NCI-H1436 treated with DMSO at 0.1 percent for 48 hours (cell line): ENCODE measurements at regions not wholly inside any gene's neighbourhood (a gene's known extent, or its start where the extent isn't known, plus 50 kb on each side); places are given as distances from the start of the nearest gene placed in this dataset.

ENCODE experiments used
- DNase-seq: peaks from one replicate; lab custom pipeline; 2025; lab: John Stamatoyannopoulos, UW

DNA sequence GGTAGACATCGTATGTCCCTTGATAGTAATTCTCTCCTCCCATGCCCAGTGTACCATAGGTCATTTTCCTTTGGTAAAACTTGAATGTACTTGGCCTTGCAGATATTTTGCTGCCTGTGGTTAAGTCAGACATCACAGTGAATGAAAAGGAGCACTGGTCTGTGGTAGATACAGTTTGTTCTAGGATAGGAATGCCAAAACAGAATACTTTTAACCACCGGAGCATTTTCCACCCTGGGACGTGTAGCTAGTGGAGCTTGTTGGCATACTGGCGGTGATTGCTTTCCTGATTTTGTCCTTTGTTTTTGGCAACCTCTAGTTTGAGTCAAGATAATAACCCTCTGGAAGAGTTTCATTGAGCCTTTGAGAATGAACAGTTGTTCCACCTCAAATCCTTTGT is 92.0 kb upstream of the BMPER start:
- no peak for DNase-seq

DNA sequence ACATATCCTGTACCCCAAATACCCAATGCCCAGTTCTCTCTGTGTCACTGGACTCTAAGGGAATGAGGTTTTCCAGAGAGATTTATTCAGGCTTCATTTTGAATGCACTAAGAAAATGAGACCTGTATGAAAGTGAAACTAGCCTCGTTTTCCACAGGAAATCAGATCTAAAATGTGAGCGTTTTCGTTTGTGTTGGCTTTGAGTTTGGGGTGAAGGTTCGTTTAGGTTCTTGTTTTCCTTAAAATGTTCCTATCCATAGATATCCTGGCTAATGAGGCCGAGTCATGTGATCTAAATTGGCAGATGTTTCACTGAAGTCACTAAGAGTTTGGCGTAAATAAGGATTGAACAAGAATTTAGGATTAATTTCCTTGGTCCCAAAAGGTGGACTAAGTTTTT is 90.9 kb upstream of the BMPER start:
- DNase-seq: no peak

DNA sequence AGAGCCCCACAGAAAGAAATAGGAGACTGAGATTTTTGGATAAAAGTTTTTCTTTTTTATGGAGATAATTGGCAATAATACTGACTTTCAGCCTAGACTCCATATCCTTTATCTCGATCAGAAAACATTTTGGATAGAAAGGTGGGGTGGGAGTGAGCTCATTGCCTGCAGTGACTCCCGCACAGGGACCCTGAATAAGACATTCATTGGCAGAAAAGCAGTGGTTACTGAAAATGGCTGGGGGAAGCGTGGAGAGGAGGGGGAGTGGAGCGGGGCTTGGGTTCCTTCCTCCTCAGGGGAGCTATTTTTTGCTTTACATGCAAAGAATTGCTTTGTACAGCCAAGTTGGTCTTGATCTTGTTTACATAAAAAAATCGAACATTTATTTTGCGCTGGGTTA is 90.4 kb upstream of the BMPER start:
- no peak for DNase-seq

GRCh38 chr7:33815336-33815735 is 90.0 kb upstream of the BMPER start:
- no peak for DNase-seq

DNA sequence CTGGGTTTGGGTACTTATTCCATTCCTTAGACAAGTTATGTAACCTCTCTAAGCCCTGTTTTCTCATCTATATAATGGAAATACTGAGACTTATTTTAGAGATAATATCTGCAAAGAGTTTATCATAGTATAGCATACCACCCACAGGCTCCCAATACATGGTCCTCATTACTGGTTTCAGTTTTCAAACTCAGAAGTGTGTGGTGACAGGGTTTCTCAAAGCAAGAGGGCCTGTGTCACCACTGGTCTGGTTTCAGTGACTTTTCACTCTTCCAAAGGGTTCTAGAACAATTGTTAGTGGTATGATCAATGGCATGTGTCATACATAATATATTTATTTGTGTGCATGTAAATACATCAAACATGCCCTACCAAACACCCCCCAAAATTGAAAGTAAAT is 89.2 kb upstream of the BMPER start:
- DNase-seq: no peak

GRCh38 chr7:33819658-33820057 is 85.7 kb upstream of the BMPER start:
- DNase-seq: no peak

GRCh38 chr7:33820206-33820605 is 85.1 kb upstream of the BMPER start:
- no peak for DNase-seq

- no peak for DNase-seq
Measured at GRCh38 chr7:33821970-33822369, 83.4 kb upstream of the BMPER start.

- no peak for DNase-seq
Measured at GRCh38 chr7:33823913-33824312, 81.4 kb upstream of the BMPER start.

DNA sequence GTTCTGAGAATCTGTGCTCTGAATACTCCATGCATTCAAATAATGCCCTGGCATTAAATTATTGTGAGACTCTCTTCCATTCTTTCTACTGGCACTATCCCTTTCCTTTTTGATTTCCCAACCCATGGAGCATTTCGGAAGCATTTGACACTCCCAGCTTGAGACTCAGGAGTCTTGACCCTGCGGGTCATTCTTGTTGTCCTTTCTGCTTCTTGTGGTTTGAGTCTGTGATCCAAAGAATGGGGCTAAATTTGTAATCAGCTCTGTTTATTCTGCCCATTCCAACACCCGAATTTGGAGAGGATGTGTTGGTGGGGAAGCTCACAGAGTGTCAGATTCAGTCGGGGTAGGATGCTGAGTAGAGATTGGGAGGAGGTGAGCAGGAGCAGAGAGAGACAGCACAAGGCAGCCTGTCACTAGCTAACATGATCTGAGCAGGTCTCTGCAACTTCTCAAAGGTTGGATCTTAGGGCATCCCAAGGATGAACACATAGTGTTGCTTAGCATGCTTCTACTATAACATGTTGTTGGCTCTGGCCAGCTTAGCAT is 80.4 kb upstream of the BMPER start:
- DNase-seq: no peak

GRCh38 chr7:33825644-33826043 is 79.7 kb upstream of the BMPER start:
- no peak for DNase-seq

GRCh38 chr7:33829536-33829935 is 75.8 kb upstream of the BMPER start:
- DNase-seq: no peak

GRCh38 chr7:33831389-33832141 is 73.8 kb upstream of the BMPER start:
- DNase-seq: no peak

GRCh38 chr7:33832271-33832721 is 73.0 kb upstream of the BMPER start:
- DNase-seq: no peak

DNA sequence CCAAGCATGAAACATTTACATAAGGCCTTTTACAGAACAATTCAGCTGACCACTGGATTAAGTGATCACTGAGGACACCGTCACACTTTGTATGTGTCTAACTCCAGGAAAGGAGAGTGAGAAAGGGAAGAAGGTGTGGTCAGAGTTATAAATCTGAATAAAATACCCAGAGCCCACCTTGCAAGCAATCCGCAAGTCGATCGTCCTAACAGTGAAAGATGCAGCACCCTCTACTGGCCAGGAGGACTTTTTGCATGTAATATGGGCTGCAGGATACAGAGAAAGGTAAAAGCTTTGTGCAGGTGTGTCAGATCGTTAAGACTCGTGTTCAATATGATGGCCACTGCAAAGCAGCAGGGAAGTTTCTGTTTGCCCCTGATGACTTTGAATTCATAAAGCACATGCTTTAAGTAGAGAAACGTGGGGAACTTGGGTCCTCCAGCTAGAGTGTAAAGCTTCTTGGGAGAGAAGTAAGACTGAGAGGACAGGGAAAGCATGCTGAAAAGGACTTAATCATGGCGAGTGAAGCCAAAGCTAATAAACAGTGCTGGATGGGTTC is 68.5 kb upstream of the BMPER start:
- no peak for DNase-seq

DNA sequence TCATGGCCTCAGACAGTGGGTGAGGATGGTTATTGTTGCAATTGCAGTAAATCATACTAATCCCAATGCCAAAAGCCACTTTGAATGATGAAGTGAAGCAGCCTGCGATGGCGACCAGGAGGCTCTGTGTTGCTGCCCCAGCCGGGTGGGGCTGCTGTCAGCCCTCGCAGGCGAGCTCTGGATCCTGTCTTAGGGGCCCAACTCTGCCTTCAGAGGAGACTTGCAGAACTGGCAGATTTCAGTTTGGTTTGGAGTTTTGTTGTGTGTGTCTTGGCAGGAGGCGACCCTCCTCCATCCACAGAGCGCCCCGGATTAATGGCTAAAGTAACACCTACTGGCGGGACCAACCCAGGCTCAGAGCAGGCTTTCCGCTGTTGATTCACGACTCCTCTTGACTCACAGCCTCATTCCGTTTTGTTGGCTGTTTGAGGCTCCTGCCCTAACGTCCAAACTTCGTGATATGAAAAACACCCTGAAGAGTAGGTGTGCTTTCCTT is 67.9 kb upstream of the BMPER start:
- DNase-seq: no peak

GRCh38 chr7:33841031-33841430 is 64.3 kb upstream of the BMPER start:
- no peak for DNase-seq

GRCh38 chr7:33841705-33842129 is 63.6 kb upstream of the BMPER start:
- no peak for DNase-seq

DNA sequence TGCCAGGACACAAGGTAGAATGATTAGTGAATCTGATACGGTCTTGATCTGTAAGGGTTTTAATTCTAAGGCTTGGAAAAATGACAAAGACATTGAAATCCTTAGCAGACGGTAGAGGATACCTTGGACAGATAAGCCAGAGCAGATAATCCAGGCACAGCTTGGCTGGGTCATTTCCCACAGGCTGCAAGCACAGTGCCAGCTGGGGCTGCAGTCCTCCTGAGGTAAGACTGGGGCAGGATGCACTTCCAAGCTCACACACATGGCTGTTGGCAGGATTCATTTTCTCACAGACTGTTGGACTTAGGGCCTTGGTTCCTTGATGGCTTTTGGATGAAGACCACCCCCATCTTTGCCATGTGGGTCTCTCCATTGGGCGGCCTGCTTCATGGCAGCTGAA is 63.2 kb upstream of the BMPER start:
- no peak for DNase-seq

GRCh38 chr7:33845991-33846509 is 59.3 kb upstream of the BMPER start:
- DNase-seq: no peak

DNA sequence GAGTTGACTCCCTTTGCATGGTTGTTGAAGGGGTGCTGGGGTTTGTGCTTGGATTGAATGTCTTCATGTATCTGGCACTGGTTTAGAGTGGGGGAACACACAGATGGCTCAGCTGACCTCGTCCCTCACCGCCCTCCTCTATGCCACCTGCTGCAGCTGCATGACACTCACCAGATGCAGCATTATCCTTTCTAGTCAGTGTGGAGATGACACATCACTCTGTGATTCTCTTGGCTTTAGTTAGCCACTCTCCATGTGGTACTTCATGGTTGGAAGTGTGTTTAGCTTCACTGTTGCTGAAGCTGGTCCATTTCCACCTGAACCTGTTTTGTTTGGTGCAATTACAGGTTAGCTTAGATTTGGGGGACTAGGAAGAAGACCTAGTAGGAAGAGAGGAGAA is 56.3 kb upstream of the BMPER start:
- DNase-seq: no peak

DNA sequence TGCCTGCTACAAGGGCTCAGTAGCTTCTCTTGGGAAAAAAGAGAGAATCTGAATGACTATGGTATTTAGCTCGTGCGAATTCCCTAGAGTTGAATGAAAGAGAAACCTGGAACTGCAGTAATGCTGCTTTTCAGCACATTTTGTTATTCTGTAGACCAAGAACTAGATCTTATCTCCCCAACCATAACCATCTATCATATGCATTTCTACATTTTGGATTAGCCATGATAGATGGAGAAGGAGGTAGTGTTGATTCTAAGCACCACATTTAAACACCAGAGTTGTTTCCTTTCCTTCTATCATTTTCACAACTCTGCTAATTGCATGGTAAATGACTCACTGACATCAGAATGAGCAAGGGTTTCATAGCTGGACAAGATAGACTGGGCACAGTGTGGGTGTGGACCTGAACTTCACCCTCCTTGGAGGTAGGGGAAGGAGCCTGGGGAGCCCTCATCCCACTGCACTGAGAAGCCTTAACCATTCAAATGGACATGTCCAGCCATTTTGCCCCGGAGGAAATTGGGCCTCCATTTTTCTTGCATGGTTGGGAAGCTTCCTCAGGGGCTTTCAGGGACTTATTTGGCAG is 55.3 kb upstream of the BMPER start:
- no peak for DNase-seq

DNA sequence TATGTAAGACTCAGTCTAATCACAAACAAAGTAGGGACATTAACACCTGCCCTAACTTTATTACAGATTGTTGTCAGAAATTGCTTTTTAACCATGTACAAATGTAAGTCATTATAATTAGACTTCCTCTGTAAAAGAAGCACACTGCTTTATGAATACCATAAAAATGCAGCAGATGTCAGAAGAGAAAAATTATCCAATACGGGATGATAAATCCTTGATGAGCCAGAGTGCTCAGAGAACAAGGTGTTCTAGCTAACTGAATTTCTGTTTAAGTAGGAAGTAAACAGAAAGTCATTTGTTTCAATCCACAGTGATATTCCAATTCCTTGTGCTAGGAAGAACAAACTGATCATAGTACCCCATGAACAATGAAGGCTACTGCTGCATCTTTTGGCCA is 54.6 kb upstream of the BMPER start:
- DNase-seq: no peak
